Vagina (tissue), 2 donors: ENCODE measurements at regions not wholly inside any gene's neighbourhood (a gene's known extent, or its start where the extent isn't known, plus 50 kb on each side); places are given as distances from the start of the nearest gene placed in this dataset.

Experiments used
- POLR2A ChIP-seq, 2 donors: fragments of 450-650 bp; IDR thresholded peaks; one replicate each; pipeline ENCODE4 v1.6.1; 2017; ENCODE audit warnings: antibody characterized with exemption in 2 of 2, mild to moderate bottlenecking in 2 of 2, moderate library complexity in 2 of 2
- TF ChIP-seq, protein P1 (sequence below), 3 experiments: fragments of 450-650 bp in 2 of 3; fragments of 200-600 bp in 1 of 3; sonication (generic) in 1 of 3; IDR thresholded peaks; one replicate each; pipeline ENCODE4 v1.5.1; 2017 to 2019; ENCODE audit warnings: antibody characterized with exemption in 3 of 3, mild to moderate bottlenecking in 2 of 3, moderate library complexity in 2 of 3

DNA sequence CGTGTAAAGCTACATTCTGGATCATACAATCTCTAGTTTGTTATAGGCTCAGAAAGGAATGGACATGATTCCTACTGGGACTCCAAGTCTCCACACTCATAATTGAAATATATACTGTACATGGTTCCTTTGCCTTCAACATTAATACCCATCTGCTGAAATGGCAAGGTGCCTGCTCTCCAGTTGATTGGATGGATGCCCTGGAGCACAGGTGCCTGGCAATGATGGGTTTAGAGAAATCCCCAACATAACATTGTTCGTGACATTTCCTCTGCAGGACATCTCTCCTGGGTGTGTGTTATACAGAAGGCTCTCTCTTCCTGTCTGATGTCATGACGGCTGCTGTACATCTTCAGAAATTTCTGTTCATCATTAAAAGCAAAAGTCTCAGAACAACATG is 449.7 kb upstream of the CWC22 start:
- no peak for TF ChIP-seq POLR2A (IDR thresholded peaks at IDR 0.05)
- TF ChIP-seq, protein P1, sequence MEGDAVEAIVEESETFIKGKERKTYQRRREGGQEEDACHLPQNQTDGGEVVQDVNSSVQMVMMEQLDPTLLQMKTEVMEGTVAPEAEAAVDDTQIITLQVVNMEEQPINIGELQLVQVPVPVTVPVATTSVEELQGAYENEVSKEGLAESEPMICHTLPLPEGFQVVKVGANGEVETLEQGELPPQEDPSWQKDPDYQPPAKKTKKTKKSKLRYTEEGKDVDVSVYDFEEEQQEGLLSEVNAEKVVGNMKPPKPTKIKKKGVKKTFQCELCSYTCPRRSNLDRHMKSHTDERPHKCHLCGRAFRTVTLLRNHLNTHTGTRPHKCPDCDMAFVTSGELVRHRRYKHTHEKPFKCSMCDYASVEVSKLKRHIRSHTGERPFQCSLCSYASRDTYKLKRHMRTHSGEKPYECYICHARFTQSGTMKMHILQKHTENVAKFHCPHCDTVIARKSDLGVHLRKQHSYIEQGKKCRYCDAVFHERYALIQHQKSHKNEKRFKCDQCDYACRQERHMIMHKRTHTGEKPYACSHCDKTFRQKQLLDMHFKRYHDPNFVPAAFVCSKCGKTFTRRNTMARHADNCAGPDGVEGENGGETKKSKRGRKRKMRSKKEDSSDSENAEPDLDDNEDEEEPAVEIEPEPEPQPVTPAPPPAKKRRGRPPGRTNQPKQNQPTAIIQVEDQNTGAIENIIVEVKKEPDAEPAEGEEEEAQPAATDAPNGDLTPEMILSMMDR (IDR thresholded peaks at IDR 0.05): no peak
